Rectal smooth muscle tissue (tissue), 1 donor: ENCODE measurements at regions not wholly inside any gene's neighbourhood (a gene's known extent, or its start where the extent isn't known, plus 50 kb on each side); places are given as distances from the start of the nearest gene placed in this dataset.

Experiments
- H3K27ac ChIP-seq: one replicate; pipeline ENCODE4 v1.7.0; 2013; ENCODE audit warnings: low read depth, low read length, inconsistent platforms
- H3K27me3 ChIP-seq: one replicate; pipeline ENCODE4 v1.7.0; 2013; ENCODE audit warnings: low read length; ENCODE audit not compliant: control insufficient read depth, insufficient read depth
- H3K36me3 ChIP-seq: one replicate; pipeline ENCODE4 v1.7.0; 2013; ENCODE audit warnings: low read length; ENCODE audit not compliant: control insufficient read depth, insufficient read depth
- H3K4me1 ChIP-seq: one replicate; pipeline ENCODE4 v1.7.0; 2013; ENCODE audit warnings: low read length; ENCODE audit not compliant: control insufficient read depth, insufficient read depth
- H3K4me3 ChIP-seq: one replicate; pipeline ENCODE4 v1.7.0; 2013; ENCODE audit warnings: low read length
- H3K9ac ChIP-seq: one replicate; pipeline ENCODE4 v1.7.0; 2013; ENCODE audit warnings: low read length

DNA sequence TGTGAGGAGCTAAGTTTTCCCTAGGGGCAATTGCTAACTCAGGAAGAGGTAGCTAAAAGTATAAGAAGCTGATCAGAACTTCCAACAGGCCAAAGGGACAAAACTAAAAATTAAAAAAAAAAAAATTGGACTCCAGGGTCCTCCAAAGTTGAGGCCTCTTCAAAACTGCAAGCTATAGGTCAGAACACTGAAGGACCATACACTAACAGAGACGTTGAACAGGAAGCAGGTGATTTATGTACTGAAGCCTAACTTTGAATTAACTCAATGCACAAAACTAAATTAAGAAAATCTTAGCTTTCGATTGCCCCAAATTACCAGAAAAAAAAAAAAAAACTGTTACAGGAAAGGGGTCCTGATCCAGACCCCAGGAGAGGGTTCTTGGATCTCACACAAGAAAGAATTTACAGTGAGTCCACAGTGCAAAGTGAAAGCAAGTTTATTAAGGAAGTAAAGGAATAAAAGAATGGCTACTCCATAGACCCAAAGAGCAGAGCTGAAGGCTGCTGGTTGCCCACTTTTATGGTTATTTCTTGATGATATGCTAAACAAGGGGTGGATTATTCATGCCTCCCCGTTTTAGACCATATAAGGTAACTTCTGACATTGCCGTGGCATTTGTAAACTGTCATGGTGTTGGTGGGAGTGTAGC is 442.8 kb upstream of the NECTIN3 start:
- no peak overlapping the region for H3K4me3 ChIP-seq
- H3K36me3 ChIP-seq: no peaks in the 10 kb centered on the region
- H3K9ac ChIP-seq: no peak overlapping the region
- H3K27ac ChIP-seq: no peak overlapping the region
- no peaks in the 10 kb centered on the region for H3K4me1 ChIP-seq
- no peaks in the 10 kb centered on the region for H3K27me3 ChIP-seq

DNA sequence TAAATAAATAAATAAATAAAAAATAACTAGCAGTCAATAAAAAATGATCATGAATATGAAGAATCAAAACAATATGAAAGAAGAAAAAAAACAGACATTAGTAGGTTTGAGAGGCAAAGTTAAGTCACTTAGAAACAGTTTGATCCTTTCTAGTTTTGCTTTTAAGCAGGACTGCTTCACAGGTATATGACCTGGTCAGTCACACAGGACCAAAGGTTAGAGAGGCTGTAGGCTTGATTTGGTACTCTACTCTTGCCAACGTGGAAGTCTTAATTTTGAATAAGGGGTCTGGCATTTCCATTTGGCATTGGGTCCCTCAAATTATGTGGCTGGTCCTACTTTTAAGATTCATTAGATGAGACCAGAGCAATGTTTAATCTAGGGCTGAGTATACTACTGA is 441.7 kb upstream of the NECTIN3 start:
- H3K4me3 ChIP-seq: no peak overlapping the region
- no peaks in the 10 kb centered on the region for H3K27me3 ChIP-seq
- no peak overlapping the region for H3K9ac ChIP-seq
- no peaks in the 10 kb centered on the region for H3K4me1 ChIP-seq
- H3K36me3 ChIP-seq: no peaks in the 10 kb centered on the region
- H3K27ac ChIP-seq: no peak overlapping the region

- Histone ChIP-seq H3K4me3 (no peak overlapping the region), H3K4me1 (no peaks in the 10 kb centered on the region), H3K9ac (no peak overlapping the region), H3K27me3 (no peaks in the 10 kb centered on the region), H3K27ac (no peak overlapping the region), H3K36me3 (no peaks in the 10 kb centered on the region)
These were observed 427.4 kb upstream of the NECTIN3 start for GRCh38 chr3:110644203-110644602.

DNA sequence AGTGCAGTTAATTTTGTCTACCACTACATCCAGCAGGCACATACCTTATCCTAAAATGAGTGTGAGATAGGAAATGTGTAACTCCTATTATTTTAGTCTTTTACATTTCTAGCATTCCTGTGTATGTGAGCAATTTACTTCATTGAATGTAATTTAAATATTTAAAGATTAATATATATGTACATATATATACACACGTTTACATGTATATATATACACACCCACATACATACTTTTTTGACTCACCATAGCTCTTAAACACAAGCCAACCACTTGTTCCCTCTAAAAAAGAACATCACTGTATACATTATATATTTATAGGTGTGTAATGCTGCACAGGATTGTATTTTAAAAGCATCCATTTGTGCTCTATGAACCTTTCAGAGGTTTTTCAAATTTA is 425.6 kb upstream of the NECTIN3 start:
- Histone ChIP-seq H3K27me3 (no peaks in the 10 kb centered on the region), H3K9ac (no peak overlapping the region), H3K4me3 (no peak overlapping the region), H3K27ac (no peak overlapping the region), H3K4me1 (no peaks in the 10 kb centered on the region), H3K36me3 (no peaks in the 10 kb centered on the region)

DNA sequence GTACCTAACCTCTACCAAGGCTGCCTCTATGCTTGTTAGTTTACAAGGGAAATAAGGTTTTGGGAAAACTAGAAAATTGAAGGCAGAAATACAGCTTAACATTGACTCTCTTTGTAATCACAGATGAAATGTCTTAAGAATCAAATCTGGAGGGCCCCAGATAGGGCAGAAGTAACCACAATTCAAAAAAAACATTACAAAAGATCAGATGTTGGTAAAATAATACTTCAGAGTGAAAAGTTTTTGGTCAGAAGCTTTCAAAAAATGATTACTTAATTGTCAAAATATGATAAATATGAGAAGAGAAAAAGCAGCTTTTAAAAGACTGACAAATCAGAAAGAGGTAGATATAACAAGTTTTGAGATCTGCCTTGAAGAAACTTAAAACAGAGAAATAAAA is 425.1 kb upstream of the NECTIN3 start:
- Histone ChIP-seq H3K4me1 (no peaks in the 10 kb centered on the region), H3K27me3 (no peaks in the 10 kb centered on the region), H3K9ac (no peak overlapping the region), H3K4me3 (no peak overlapping the region), H3K27ac (no peak overlapping the region), H3K36me3 (no peaks in the 10 kb centered on the region)

GRCh38 chr3:110647586-110647985 is 424.0 kb upstream of the NECTIN3 start:
- H3K4me3 ChIP-seq: no peak overlapping the region
- H3K4me1 ChIP-seq: no peaks in the 10 kb centered on the region
- H3K27me3 ChIP-seq: no peaks in the 10 kb centered on the region
- no peaks in the 10 kb centered on the region for H3K36me3 ChIP-seq
- no peak overlapping the region for H3K27ac ChIP-seq
- H3K9ac ChIP-seq: no peak overlapping the region

DNA sequence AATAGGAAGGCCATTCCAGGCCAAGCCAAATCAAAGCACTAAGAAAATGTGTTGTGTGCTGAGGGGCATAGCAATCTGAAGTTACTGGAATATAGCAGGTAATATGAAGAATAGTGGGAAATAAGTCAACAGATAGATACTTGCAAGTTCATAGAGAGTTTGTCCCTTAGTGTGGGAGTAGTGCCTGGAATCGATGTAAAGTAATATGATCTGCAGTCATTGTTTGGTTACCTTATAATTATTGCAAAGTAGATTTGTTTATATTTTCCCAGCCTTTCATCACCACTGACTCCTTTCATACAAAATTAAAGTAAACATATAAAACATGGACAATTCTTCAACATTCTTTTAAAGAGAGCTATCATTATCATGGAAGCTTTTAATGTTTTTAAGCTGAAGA is 420.9 kb upstream of the NECTIN3 start:
- Histone ChIP-seq H3K4me1 (no peaks in the 10 kb centered on the region), H3K36me3 (no peaks in the 10 kb centered on the region), H3K4me3 (no peak overlapping the region), H3K9ac (no peak overlapping the region), H3K27me3 (no peaks in the 10 kb centered on the region), H3K27ac (no peak overlapping the region)

- H3K9ac ChIP-seq: no peak overlapping the region
- H3K4me3 ChIP-seq: no peak overlapping the region
- H3K36me3 ChIP-seq: no peaks in the 10 kb centered on the region
- no peak overlapping the region for H3K27ac ChIP-seq
- no peaks in the 10 kb centered on the region for H3K4me1 ChIP-seq
- no peaks in the 10 kb centered on the region for H3K27me3 ChIP-seq
These were observed 416.6 kb upstream of the NECTIN3 start for GRCh38 chr3:110654843-110655502.

- no peak overlapping the region for H3K27ac ChIP-seq
- no peak overlapping the region for H3K4me3 ChIP-seq
- no peaks in the 10 kb centered on the region for H3K27me3 ChIP-seq
- no peaks in the 10 kb centered on the region for H3K36me3 ChIP-seq
- H3K4me1 ChIP-seq: no peaks in the 10 kb centered on the region
- H3K9ac ChIP-seq: no peak overlapping the region
These were observed 415.1 kb upstream of the NECTIN3 start for GRCh38 chr3:110656394-110657025.

DNA sequence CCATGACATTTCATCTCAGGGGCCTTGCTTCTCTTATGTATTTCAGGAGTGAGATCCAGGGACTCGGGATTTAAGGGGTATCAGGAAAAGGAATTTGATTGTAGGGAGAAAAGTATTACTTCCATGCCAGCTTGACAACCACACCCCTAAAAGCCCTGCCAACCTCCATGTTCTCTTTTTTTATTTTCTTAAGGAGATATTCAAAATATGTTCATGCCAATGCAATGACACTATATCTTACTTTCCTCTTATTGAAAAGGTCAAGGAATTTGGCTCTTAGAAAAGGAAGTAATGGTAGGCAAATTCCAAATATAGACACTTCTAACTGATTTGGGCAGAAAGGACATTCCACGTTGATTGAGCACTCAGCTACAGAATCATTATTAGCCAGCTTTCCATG is 407.5 kb upstream of the NECTIN3 start:
- H3K27me3 ChIP-seq: no peaks in the 10 kb centered on the region
- no peaks in the 10 kb centered on the region for H3K4me1 ChIP-seq

GRCh38 chr3:110666495-110666894 is 405.1 kb upstream of the NECTIN3 start:
- no peaks in the 10 kb centered on the region for H3K27me3 ChIP-seq
- no peaks in the 10 kb centered on the region for H3K36me3 ChIP-seq
- H3K9ac ChIP-seq: no peak overlapping the region
- H3K27ac ChIP-seq: no peak overlapping the region
- no peak overlapping the region for H3K4me3 ChIP-seq
- H3K4me1 ChIP-seq: no peaks in the 10 kb centered on the region

More for the DNA sequence above, 407.5 kb upstream of the NECTIN3 start:
- H3K9ac ChIP-seq: no peak overlapping the region
- no peak overlapping the region for H3K4me3 ChIP-seq
- no peaks in the 10 kb centered on the region for H3K36me3 ChIP-seq
- no peak overlapping the region for H3K27ac ChIP-seq

DNA sequence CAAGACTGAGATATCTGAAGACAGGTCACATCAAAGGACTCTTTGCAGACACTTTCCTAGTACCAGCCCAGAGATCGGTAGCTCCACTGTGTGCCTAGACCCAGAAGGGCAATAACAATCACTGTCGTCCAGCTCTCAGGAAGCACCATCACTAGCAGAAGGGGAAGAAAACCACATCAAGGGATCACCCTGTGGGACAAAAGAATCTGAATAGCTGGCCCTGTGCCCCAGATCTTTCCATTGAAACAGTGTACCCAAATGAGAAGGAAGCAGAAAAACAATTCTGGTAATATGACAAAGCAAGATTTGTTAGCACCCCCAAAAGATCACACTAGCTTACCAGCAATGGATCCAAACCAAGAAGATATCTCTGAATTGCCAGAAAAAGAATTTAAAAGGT is 404.4 kb upstream of the NECTIN3 start:
- H3K9ac ChIP-seq: no peak overlapping the region
- H3K27ac ChIP-seq: no peak overlapping the region
- H3K27me3 ChIP-seq: no peaks in the 10 kb centered on the region
- H3K4me3 ChIP-seq: no peak overlapping the region
- H3K36me3 ChIP-seq: no peaks in the 10 kb centered on the region
- no peaks in the 10 kb centered on the region for H3K4me1 ChIP-seq

DNA sequence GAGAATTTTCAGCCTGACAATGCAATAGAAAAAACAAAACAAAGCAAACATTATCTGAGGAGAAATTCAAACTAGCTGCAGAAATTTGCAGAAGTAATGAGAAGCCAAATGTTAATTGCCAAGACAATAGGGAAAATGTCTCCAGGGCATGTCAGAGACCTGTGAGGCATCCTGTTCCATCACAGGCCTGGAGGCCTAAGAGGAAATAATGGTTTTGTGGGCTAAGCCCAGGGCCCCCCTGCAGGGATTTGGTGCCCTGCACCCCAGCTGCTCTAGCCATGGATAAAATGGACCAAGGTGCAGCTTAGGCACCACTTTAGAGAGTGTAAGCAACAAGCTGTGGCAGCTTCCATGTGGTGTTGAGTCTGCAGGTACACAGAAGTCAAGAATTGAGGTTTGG is 401.2 kb upstream of the NECTIN3 start:
- Histone ChIP-seq H3K4me1 (no peaks in the 10 kb centered on the region), H3K27ac (no peak overlapping the region), H3K27me3 (no peaks in the 10 kb centered on the region), H3K4me3 (no peak overlapping the region), H3K9ac (no peak overlapping the region), H3K36me3 (no peaks in the 10 kb centered on the region)
